Endothelial cell of umbilical vein (primary cell): ENCODE measurements at regions not wholly inside any gene's neighbourhood (a gene's known extent, or its start where the extent isn't known, plus 50 kb on each side); places are given as distances from the start of the nearest gene placed in this dataset.

Experiments
- BruUV-seq: library from RNA; stranded (reverse); fragments of 400-500 nt; replicated peaks from 2 replicates; lab custom pipeline; 2021; lab: Mats Ljungman, UMichigan
- CTCF ChIA-PET: fragments of 300-600, 350-600 bp; sonication (Branson Sonifier 250); formaldehyde crosslinking; loops from one replicate; lab custom pipeline; 2021; ENCODE audit warnings: antibody characterized with exemption, inconsistent platforms; lab: Charles Lee
- POLR2A ChIA-PET: fragments of 300-600, 350-600 bp; sonication (Branson Sonifier 250); formaldehyde crosslinking; loops from one replicate; lab custom pipeline; 2021; ENCODE audit warnings: antibody characterized with exemption, inconsistent platforms; lab: Charles Lee
- DNase-seq: peaks from one replicate; pipeline ENCODE4 v3.0.0-alpha.2; 2011; ENCODE audit warnings: low read depth, low spot score
- FAIRE-seq: peaks from 2 replicates; lab custom pipeline; 2011; peaks lifted over from hg19 to GRCh38; lab: Jason Lieb, UNC
- H2AFZ ChIP-seq: 2 replicates; pipeline ENCODE4 v1.6.0; 2012; ENCODE audit warnings: low read depth, low read length, control low read depth, inconsistent platforms
- H3K27ac ChIP-seq: 2 replicates; pipeline ENCODE4 v1.5.1; 2011; ENCODE audit warnings: low read depth, mild to moderate bottlenecking, control low read depth, low read length, moderate library complexity; ENCODE audit not compliant: insufficient read depth
- H3K27me3 ChIP-seq, 2 experiments: 2 replicates each; pipeline versions ENCODE4 v1.6.0 to v1.6.1; 2011; ENCODE audit warnings: low read length in 2 of 2, mixed read lengths in 1 of 2; ENCODE audit not compliant: control insufficient read depth in 2 of 2, insufficient read depth in 2 of 2
- H3K36me3 ChIP-seq, 2 experiments: 2 replicates in 1 of 2; 3 replicates in 1 of 2; pipeline ENCODE4 v1.5.1; 2011; ENCODE audit warnings: low read length in 2 of 2, mild to moderate bottlenecking in 1 of 2, moderate library complexity in 1 of 2; ENCODE audit not compliant: control insufficient read depth in 2 of 2, insufficient read depth in 2 of 2; ENCODE audit errors: extremely low read depth in 1 of 2
- H3K4me1 ChIP-seq: 3 replicates; pipeline ENCODE4 v1.5.1; 2011; ENCODE audit warnings: mild to moderate bottlenecking, low read length; ENCODE audit not compliant: control insufficient read depth, insufficient read depth; ENCODE audit errors: extremely low read depth
- H3K4me2 ChIP-seq: 2 replicates; pipeline ENCODE4 v1.6.1; 2011; ENCODE audit warnings: low read length, control low read depth, mixed read lengths; ENCODE audit not compliant: insufficient read depth
- H3K4me3 ChIP-seq, 3 experiments: fragments of 200-600 bp in 1 of 3; sonication (generic), shearing (Covaris generic) in 1 of 3; replicated peaks in 1 of 3; 2 replicates each; pipeline ENCODE4 v1.5.1; 2011 to 2016; ENCODE audit warnings: control low read depth in 3 of 3, low read length in 3 of 3, mild to moderate bottlenecking in 2 of 3, inconsistent platforms in 1 of 3, low read depth in 1 of 3, moderate library complexity in 1 of 3; ENCODE audit not compliant: insufficient read depth in 1 of 3
- H3K79me2 ChIP-seq: 2 replicates; pipeline ENCODE4 v1.6.0; 2012; ENCODE audit warnings: low read length, inconsistent platforms; ENCODE audit not compliant: control insufficient read depth, insufficient read depth
- H3K9ac ChIP-seq: replicated peaks from 2 replicates; pipeline ENCODE3; 2011; ENCODE audit warnings: low read length, control low read depth; ENCODE audit not compliant: insufficient read depth; ENCODE audit errors: extremely low read depth
- H3K9me1 ChIP-seq: replicated peaks from 3 replicates; pipeline ENCODE4 v1.6.0; 2011; ENCODE audit warnings: mild to moderate bottlenecking, low read length; ENCODE audit not compliant: control insufficient read depth, insufficient read depth; ENCODE audit errors: extremely low read depth
- H3K9me3 ChIP-seq: replicated peaks from 2 replicates; pipeline ENCODE4 v1.5.1; 2012; ENCODE audit warnings: low read length, inconsistent platforms; ENCODE audit not compliant: control insufficient read depth, insufficient read depth
- H4K20me1 ChIP-seq: replicated peaks from 2 replicates; pipeline ENCODE3; 2011; ENCODE audit warnings: mild to moderate bottlenecking, low read length; ENCODE audit not compliant: control insufficient read depth, insufficient read depth; ENCODE audit errors: extremely low read depth
- EZH2 ChIP-seq: IDR thresholded peaks from 2 replicates; pipeline ENCODE4 v1.6.1; 2012; ENCODE audit warnings: borderline replicate concordance, low read depth, mild to moderate bottlenecking, moderate library complexity, low read length, inconsistent platforms; ENCODE audit not compliant: severe bottlenecking
- FOS ChIP-seq: IDR thresholded peaks from 2 replicates; pipeline ENCODE4 v1.6.1; 2011; ENCODE audit warnings: mild to moderate bottlenecking, low read length, moderate library complexity, borderline replicate concordance; ENCODE audit not compliant: insufficient read depth
- GATA2 ChIP-seq: IDR thresholded peaks from 2 replicates; pipeline ENCODE4 v1.7.0; 2011; ENCODE audit warnings: low read depth, mild to moderate bottlenecking, moderate library complexity, mixed read lengths, low read length; ENCODE audit not compliant: insufficient read length, insufficient read depth
- JUN ChIP-seq: IDR thresholded peaks from 2 replicates; pipeline ENCODE4 v1.6.1; 2011; ENCODE audit warnings: borderline replicate concordance, low read depth; ENCODE audit not compliant: insufficient read length, insufficient read depth
- MAX ChIP-seq: IDR thresholded peaks from 2 replicates; pipeline ENCODE4 v1.6.1; 2011; ENCODE audit not compliant: insufficient read depth, insufficient read length
- MYC ChIP-seq: IDR thresholded peaks from one replicate; pipeline ENCODE4 v1.6.1; 2011; ENCODE audit warnings: mild to moderate bottlenecking, low read depth, low read length
- POLR2A ChIP-seq: IDR thresholded peaks from 2 replicates; pipeline ENCODE4 v1.6.1; 2012; ENCODE audit warnings: low read depth, mild to moderate bottlenecking, control low read depth, low read length
- POLR2AphosphoS5 ChIP-seq: IDR thresholded peaks from 2 replicates; pipeline ENCODE4 v1.6.1; 2012; ENCODE audit warnings: low read depth, mild to moderate bottlenecking, control low read depth, low read length, moderate library complexity; ENCODE audit not compliant: insufficient read depth
- dilution Hi-C: fragments of 300-500 bp; cut with MboI; formaldehyde crosslinking; loops from one replicate; pipeline ENCODE4 v1.15.0; 2019; ENCODE audit warnings: low sequenced_read_pairs; ENCODE audit not compliant: extremely low pct_ligation_motif_present
- intact Hi-C: fragments of 100-400 bp; cut with micrococcal nuclease; formaldehyde crosslinking; loops from one replicate; pipeline ENCODE4 v1.10.0; 2022
- TF ChIP-seq, protein P1 (sequence below), 2 donors: IDR thresholded peaks; 1 replicate in 1 of 2; 2 replicates in 1 of 2; pipeline ENCODE4 v1.5.1; 2011; ENCODE audit warnings: low read length in 2 of 2, mild to moderate bottlenecking in 2 of 2, moderate library complexity in 2 of 2, control low read depth in 1 of 2, inconsistent platforms in 1 of 2, low read depth in 1 of 2; ENCODE audit not compliant: insufficient read depth in 1 of 2; ENCODE audit errors: extremely low read depth in 1 of 2

- no peak overlapping the region for H3K9ac ChIP-seq
- H3K4me3 ChIP-seq = no peak overlapping the region
- H2AFZ ChIP-seq = no peak overlapping the region
- no peak overlapping the region for H3K4me2 ChIP-seq
- no peaks in the 10 kb centered on the region for H3K9me1 ChIP-seq
- no peaks in the 10 kb centered on the region for H3K79me2 ChIP-seq
- ChIA-PET POLR2A (no interaction called here), CTCF (interaction anchor here (1.3 kb wide), 1 partner anchor 104 kb away, joined by 5 read pairs; no protein-coding TSS in a partner anchor)
- no peaks in the 10 kb centered on the region for H3K4me1 ChIP-seq
- intact Hi-C loops = no loop called here
- no peaks in the 10 kb centered on the region for H3K36me3 ChIP-seq
- no peaks in the 10 kb centered on the region for H3K9me3 ChIP-seq
- BruUV-seq = no TSS peak
- H3K27ac ChIP-seq = no peak overlapping the region
- FAIRE-seq (no peak), DNase-seq (no peak)
- H4K20me1 ChIP-seq = no peaks in the 10 kb centered on the region
- no peak for TF ChIP-seq MYC
- no peak for TF ChIP-seq FOS
- no peak for TF ChIP-seq GATA2
- TF ChIP-seq EZH2 = no peak
- no peak for TF ChIP-seq JUN
- TF ChIP-seq POLR2A = no peak
- TF ChIP-seq POLR2AphosphoS5 = no peak
- no peak for TF ChIP-seq MAX
- TF ChIP-seq, protein P1, sequence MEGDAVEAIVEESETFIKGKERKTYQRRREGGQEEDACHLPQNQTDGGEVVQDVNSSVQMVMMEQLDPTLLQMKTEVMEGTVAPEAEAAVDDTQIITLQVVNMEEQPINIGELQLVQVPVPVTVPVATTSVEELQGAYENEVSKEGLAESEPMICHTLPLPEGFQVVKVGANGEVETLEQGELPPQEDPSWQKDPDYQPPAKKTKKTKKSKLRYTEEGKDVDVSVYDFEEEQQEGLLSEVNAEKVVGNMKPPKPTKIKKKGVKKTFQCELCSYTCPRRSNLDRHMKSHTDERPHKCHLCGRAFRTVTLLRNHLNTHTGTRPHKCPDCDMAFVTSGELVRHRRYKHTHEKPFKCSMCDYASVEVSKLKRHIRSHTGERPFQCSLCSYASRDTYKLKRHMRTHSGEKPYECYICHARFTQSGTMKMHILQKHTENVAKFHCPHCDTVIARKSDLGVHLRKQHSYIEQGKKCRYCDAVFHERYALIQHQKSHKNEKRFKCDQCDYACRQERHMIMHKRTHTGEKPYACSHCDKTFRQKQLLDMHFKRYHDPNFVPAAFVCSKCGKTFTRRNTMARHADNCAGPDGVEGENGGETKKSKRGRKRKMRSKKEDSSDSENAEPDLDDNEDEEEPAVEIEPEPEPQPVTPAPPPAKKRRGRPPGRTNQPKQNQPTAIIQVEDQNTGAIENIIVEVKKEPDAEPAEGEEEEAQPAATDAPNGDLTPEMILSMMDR (IDR thresholded peaks at IDR 0.05; ENCODE audit: extremely low read depth in 1 of 2, insufficient read depth in 1 of 2, low read depth in 1 of 2, low read length in 2 of 2) = no peak
- H3K27me3 ChIP-seq = peaks cover 29 to 47% of the 10 kb centered on the region in 2 experiments
- dilution Hi-C loops = loop anchor here (25.0 kb wide), 1 partner anchor 295 kb away; no protein-coding TSS in a partner anchor
Observed at GRCh38 chr11:27192184-27192583, 151.6 kb downstream of the BBOX1 start.
